ENCODE measurements at regions not wholly inside any gene's neighbourhood (a gene's known extent, or its start where the extent isn't known, plus 50 kb on each side); places are given as distances from the start of the nearest gene placed in this dataset.

DNA sequence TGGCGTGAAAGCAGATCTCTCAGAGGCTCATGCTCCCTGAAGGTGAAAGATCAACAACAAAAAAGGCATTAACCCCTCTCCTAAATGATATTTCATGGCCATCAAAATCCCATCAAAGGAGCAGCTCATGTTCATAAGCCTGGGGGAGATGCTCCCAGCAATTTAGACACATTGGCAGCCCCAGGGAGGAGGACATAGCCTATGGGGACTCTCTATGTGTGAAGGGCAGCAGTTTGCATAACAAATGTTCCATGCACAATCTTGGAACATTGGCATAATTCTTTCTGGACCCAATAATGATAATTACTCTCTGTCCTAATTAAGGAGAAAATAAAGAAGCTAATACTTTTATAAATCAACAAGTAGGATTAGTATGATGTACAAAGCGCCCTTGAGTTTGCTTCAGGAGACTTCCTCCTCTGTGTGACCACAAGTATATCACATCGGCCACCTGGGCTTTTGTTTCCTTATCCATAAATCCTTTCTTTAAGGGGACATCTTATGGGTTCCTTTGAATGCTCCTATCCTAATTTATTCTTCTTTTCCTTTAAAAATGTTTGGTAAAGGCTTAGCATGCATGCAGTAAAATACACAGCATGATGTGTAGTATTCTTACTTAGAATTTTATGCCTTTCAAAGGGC, 161.9 kb upstream of the PLEKHG7 start (continued):
- TF ChIP-seq, protein P1, sequence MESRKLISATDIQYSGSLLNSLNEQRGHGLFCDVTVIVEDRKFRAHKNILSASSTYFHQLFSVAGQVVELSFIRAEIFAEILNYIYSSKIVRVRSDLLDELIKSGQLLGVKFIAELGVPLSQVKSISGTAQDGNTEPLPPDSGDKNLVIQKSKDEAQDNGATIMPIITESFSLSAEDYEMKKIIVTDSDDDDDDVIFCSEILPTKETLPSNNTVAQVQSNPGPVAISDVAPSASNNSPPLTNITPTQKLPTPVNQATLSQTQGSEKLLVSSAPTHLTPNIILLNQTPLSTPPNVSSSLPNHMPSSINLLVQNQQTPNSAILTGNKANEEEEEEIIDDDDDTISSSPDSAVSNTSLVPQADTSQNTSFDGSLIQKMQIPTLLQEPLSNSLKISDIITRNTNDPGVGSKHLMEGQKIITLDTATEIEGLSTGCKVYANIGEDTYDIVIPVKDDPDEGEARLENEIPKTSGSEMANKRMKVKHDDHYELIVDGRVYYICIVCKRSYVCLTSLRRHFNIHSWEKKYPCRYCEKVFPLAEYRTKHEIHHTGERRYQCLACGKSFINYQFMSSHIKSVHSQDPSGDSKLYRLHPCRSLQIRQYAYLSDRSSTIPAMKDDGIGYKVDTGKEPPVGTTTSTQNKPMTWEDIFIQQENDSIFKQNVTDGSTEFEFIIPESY (IDR thresholded peaks at IDR 0.05; ENCODE audit: extremely low read depth, insufficient replicate concordance, low read length): no peak
- TF ChIP-seq EZH2 (IDR thresholded peaks at IDR 0.05) (no peak), SP1 (IDR thresholded peaks at IDR 0.05; ENCODE audit: low read depth) (no peak), CEBPB (IDR thresholded peaks at IDR 0.05; ENCODE audit: low read depth) (no peak), SRF (IDR thresholded peaks at IDR 0.05; ENCODE audit: low read depth) (no peak), TCF7L2 (IDR thresholded peaks at IDR 0.05; ENCODE audit: borderline replicate concordance, extremely low read depth, insufficient read depth, insufficient read length) (no peak)

GRCh38 chr12:92539976-92540781, 162.6 kb upstream of the PLEKHG7 start:
- H3K27ac ChIP-seq (ENCODE audit: low read depth, low read length): no peak overlapping the region

More at GRCh38 chr12:92539976-92540781, 162.6 kb upstream of the PLEKHG7 start:
- POLR2A ChIA-PET: no interaction called here
- Histone ChIP-seq H3K79me2 (ENCODE audit: insufficient read depth, low read length) (no peaks in the 10 kb centered on the region), H3K4me2 (ENCODE audit: low read length) (no peak overlapping the region), H4K20me1 (ENCODE audit: insufficient read depth) (no peaks in the 10 kb centered on the region), H3K9me3 (ENCODE audit: control insufficient read depth in 1 of 2, insufficient read depth in 1 of 2, low read depth in 1 of 2, low read length in 2 of 2) (no peaks in the 10 kb centered on the region), H3K27me3 (ENCODE audit: insufficient read depth, low read length) (no peaks in the 10 kb centered on the region), H3K36me3 (ENCODE audit: control insufficient read depth in 1 of 2, insufficient read depth in 2 of 2, low read length in 2 of 2) (no peaks in the 10 kb centered on the region), H2AFZ (ENCODE audit: low read depth, low read length, poor library complexity, severe bottlenecking) (no peak overlapping the region), H3K9me2 (ENCODE audit: insufficient read depth) (no peaks in the 10 kb centered on the region), H3K4me3 (replicated peaks in 1 of 2; ENCODE audit: low read depth in 1 of 2, low read length in 2 of 2) (no peak overlapping the region), H3K4me1 (ENCODE audit: control insufficient read depth in 1 of 2, insufficient read depth in 2 of 2, low read length in 2 of 2) (peaks cover 8 to 25% of the 10 kb centered on the region in 2 experiments; a peak in 3 of 4 replicates), H3K9ac (ENCODE audit: low read length) (no peak overlapping the region)
- no peak for TF ChIP-seq CEBPB (IDR thresholded peaks at IDR 0.05; ENCODE audit: low read depth)
- CTCF ChIA-PET: no interaction called here
- DNase-seq (ENCODE audit: low read depth, low spot score) (no peak), ATAC-seq (peak; percentile 31; the same call in 1 of the 2 replicates)
- RAD21 ChIA-PET (ENCODE audit: low non-redundant PET in 1 of 2, low total read pairs in 2 of 2, uncharacterized antibody in 2 of 2, unreplicated experiment in 2 of 2): no interaction called here
- intact Hi-C loops (cut with micrococcal nuclease): no loop called here
- no TSS peak for BruUV-seq (replicated peaks)

Data from HCT116 (cell line).